ENCODE measurements at regions not wholly inside any gene's neighbourhood (a gene's known extent, or its start where the extent isn't known, plus 50 kb on each side); places are given as distances from the start of the nearest gene placed in this dataset.
"Not testable (repeated sequence)": the region's sequence is repeated elsewhere in the genome, so short reads cannot be mapped to it uniquely, and the experiment has no call there.

DNA sequence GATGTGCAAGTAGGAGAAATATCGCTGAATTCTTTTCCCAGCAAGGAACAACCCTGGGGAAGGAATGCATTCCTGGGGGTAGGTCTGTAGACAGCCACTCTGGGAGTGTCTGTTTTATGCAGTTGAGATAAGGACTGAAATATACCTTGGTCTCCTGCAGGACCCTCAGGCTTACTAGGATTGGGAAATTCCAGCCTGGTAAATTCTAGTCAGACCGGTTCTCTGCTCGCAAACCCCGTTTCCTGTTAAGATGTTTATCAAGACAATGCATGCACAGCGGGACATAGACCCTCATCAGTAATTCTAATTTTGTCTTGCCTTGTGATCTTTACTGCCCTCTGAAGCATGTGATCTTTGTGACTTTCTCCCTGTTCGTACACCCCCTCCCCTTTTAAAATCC is 839.0 kb downstream of the REEP3 start:
- DNase-seq = not testable (repeated sequence)

DNA sequence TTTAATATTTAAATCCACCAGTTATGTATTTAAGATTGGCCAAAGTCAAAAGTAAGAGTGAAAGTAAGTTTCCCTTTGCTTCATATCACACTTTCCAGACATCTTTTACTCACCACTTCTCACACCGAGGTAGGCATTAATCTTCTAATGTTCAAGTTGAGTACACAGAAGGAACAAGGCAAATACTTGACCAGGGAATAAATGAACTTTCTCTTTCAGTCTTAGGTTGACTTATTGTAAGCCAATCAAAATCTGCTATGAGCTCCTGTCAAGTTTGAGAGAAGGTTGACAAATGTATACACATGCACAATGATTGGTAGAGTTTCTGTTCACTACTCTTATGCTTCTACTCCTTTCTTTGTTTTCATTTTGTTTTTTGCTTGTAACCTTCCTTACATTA is 842.5 kb downstream of the REEP3 start:
- DNase-seq = no peak

DNA sequence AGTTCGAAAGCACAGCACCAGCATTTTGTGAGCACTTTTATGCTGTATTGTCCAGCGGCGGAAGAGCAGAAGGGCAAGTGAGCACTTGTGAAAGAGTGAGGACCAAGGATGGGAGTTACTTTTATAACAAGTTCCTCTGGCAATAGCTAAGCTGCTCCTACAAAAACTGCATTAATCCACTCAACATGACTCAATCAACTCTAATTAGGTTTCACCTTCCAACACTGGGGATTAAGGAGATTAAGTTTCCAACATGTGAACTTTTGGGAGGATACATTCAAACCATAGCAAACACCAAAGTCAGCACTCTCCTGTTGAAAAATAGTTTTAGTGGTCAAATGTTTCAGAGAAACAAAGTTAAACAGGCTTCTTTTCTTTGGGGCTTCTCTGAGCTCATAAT is 844.5 kb downstream of the REEP3 start:
- no peak for DNase-seq

DNA sequence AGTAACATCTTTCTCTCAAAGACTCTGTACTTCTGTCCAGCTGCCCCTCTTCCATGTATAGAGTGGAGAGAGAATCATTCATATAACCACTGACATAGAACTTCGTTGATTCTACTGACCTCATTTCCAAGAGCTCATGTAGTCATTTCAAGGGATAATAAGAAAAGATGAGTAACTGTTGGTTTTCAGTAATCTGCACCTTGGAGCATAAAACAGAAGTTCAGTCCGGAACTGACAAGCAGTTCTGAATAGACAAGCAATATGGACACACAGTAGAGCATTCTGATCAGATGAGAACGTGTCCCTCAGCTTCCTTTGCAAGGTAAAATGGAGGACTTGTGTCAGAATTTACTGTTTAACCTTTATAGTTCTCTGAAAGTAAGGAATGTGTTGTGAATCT is 847.1 kb downstream of the REEP3 start:
- no peak for DNase-seq

DNA sequence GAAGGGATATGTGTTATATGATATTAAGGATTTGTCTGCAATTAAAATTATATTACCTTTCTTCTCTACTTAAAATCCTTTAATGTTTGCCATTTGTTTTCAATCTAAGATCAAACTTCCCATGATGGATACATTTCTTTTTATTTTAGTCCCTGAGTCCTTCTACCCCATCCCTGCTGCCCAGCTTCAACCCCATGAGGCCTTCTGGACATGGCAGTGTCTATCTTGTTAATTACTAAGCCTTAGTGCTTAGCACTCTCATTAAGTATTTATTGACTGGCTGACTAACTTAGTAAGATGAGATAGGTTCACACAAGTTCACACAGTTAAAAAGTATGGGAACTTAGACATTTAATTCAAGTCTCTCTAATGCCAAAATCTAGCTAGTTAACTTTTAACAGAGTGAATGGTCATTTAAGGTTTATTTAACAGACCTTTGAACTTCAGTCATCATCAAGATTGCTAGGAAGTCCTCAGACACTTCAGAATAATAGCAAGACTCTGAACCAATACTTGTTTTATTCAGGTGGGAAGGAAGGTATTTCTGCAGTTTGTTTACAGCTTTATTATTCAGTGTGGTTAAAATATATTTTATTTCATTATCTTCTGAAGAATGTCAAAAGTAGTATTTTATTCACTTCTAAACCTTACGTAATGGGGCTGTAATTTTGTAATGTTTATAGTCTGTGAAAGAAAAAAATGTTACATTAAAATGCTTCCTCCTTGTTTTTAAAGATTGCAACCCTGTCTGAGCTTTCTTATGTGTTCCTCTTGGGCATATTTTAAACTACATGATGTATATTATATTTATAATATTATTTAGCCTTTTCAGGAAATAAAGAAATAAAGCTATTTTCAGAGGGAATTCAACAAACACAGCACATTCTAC is 848.9 kb downstream of the REEP3 start:
- DNase-seq = no peak

DNA sequence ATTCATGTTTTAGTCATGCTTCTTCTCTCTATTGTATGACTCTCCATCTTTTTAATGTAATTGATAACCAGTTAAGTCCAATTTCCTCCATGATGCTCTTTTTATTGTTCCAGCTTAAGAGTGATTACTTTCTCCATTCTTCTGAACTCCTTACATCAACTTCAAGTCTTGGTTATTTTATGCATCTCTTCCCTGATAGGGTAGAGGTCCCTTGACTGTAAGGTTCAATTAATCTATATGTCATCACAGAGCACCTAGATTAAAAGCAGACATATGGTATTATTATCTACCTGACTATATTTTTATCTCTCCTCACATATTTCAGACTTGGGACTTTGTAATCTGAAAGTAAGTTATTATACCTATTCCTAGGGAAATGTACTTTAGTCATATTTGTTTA is 853.1 kb downstream of the REEP3 start:
- DNase-seq = no peak

DNA sequence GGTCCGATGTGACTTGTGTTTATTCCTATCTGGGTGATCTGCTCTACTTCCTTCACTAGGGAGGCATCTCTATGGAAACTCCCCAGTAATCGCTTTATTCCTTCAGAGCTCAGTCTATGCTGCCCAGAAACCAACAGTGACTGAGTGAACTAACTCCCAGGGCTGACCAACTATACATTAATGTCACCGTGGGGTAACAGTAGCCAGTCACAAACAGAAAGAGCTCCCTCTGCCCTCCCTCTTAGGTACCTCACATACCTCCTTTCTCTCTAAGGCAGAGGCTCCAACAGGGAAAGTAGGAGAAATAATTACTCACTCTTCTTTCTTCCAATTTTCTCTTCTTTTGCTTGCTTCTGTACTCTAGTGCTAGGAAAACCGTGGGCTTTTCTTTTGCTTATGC is 855.0 kb downstream of the REEP3 start:
- no peak for DNase-seq

DNA sequence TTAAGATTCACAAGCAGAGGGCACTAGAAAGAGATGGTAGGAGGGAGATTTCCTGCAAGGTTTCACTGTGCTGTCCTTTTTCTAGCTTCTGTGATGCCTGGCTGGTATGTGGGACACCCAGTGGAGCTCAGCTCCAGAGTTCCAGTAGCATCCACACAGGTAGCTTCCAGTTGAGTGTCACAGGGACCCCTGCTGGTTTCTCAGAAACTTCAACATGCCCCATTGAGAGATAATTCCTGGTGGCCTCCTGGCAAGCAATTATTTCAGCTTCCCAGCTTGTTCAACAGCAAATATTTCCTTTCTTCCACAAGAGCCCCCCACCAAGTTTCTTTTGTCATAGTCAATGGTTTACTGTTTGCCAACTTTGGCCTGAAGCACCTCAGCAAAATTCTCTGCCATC is 858.7 kb downstream of the REEP3 start:
- no peak for DNase-seq

DNA sequence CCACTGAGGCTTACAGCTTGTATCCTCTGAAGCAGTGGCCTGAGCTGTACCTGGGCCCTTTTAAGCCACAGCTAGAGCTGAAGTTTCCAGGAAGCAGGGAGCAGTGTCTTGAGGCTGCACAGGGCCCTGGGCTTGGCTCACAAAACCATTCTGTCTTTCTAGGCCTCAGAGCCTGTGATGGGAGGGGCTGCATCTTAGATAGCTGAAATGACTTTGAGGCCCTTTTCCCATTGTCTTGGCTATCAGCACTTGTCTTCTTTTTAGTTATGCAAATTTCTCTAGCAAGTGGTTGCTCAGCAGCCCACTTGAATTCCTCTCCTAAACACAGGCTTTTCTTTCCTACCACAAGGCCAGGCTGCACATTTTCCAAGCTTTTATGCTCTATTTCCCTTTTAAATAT is 864.2 kb downstream of the REEP3 start:
- DNase-seq = no peak

DNA sequence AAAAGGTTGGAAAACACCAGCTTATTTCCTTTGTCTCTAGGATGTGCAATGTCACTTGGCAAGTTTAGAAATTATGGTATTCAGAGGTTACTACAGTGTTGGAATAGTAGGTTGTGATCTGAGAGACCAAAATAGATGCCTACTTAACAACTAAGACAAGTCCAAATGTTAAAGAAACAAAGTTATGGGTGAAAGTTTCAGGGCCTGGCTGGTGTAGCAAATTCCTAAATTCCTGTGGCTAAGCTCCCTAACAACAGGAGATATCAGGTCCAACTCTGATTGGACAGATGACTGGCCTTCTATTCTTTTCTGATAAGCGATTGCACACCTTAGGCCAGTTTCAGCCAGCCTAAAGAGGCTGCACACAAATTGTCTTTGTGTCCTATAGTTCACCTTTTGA is 873.5 kb downstream of the REEP3 start:
- DNase-seq = no peak

DNA sequence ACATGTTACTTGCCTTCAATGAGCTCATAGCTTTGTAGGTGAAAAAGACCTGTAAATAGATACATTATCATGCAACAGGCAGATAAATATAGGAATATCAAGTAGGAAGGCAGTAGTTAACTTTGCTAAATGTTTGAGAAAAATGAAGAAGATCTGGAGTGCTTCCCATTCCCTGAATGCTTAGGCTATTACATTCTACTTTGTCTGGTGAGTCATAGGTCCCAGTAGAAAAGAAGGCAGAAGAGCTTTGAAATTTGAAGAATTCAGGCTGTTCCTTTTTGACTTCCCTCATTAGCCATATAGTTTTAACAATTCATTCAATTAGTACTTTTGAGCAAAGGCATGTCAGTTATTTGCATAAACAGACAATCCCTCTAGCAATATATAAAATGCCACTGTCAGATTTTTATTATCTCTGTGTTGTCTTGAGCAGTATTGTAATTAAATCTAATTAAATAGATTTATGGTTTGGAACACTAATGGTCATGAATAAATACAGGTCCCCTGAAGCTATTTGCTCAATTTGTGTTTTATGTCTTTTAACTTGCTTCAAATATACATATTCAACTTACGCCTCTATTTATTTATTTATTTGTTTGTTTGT is 875.0 kb downstream of the REEP3 start:
- DNase-seq = no peak

DNA sequence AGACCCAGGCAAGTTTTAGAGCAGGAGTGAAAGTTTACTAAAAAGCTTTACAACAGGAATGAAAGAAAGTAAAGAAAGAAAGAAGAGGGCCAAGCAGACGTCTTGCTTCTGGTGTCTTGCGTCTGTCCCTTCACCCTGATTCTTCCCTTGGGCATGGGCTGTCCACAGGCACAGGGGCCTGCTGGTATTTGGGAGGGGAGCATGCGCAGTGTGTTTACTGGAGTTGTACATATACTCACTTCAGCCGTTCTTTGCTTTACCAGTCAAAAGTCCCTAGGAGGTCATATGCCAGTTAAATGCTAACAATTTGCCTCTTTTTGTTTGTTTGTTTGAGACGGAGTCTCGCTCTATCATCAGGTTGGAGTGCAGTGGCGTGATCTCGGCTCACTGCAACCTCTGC is 875.9 kb downstream of the REEP3 start:
- DNase-seq = no peak

DNA sequence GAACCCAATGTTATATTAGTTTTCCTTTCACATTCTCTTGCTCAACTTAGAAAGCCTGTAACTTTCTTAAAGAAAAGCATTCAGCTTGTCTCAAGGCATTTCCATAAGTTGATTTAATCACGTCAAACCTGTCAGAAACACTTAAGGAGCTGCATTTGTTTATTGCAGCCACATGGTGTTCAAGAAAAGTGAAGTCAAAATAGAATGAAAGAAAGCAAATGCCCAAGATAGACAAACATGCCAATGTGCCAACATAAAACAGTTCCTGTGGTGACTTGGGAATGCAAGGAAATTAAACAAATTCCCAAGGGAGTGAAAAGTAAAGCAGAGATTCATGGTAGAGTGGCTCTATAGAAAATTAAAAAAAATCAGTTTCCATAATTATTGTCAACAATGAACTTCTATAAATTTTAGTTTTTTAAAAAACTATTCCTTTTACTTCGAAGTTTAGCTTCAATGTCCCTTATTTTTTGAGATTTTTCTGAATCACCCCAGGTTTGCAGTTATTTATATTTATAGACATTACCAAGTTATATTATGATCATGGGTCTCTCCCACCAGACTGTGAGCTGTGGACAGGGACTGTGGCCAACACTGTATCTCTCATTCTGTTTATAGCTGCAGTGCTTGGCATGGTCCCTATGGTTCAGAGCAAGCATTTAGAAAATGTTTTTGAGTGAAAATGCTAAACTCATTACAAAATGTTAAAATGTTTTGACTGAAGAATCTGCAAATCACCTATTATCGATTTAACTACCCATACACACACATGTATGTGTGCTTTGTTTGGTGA is 887.4 kb downstream of the REEP3 start:
- no peak for DNase-seq

DNA sequence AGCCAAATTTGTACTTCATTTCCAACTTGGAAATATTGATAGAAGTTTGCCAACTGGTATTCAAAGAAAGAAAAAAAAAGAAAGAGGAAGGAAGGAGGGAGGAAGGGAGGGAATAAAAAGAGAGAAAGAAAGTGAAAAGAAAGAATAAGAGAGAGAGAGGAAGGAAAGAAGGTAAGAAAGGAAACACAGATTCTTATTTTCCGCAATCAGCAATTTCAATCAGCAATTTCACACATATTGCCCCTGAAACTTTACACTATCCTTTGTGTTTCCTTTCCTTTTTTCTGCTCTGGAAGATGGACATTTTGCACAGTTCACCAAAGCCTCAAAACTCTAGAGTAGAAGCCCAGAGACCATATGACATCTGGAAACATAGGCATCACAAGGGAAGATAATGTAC is 888.1 kb downstream of the REEP3 start:
- no peak for DNase-seq

DNA sequence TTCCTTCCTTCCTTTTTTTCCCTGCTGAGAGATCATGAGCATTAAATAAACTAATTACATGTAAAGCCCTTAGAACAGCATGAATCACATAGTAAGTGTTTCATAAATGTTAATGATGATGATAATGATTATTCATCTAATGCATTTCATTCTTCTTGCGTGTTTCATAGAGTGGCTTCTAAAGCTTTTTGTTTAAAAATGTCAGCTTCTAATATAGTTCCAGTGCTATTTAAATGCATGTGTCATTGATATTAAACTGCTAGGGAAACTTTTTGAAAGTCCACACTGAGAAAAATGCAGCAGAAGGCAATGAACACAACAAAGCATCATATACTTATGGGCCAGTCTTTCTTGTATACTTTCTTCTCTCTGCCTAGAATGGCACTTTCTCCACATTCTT is 894.8 kb downstream of the REEP3 start:
- DNase-seq = no peak

DNA sequence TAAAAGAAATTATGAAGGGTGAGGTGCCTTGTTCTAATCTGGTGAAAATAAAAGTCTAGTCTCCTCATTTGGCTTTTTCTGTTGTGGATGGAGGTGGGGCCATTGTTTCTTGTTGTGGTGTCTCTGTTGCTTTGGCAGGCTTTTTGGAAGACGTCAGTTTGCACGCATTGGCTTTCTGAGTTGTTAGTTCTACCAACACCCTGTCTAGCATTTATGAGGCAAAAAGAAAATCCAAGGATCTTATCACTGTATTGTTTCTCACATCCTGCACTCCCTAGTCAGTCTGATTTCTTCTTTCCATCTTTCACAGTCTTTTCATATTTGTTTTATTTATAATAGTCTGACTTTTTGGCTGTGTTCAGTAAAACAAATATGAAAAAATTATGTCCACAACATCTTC is 898.3 kb downstream of the REEP3 start:
- no peak for DNase-seq

DNA sequence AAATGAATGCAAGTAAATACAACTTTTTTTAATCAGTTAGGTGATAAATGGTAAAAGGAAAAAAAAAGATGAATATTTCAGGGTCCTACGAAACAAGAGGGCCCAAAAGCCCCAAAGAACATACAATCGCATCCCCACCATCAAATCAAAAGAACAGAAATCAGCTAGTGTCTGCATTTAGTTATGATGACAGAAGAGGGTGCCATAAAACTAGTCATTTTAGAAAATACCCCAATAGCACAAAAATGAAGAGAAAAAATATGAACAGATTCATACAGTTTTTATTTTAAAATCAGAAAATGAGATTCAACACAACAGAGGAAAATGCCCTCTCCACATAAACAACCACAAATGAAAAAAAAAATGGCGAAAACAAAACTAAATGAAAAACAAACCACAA is 905.5 kb downstream of the REEP3 start:
- no peak for DNase-seq

DNA sequence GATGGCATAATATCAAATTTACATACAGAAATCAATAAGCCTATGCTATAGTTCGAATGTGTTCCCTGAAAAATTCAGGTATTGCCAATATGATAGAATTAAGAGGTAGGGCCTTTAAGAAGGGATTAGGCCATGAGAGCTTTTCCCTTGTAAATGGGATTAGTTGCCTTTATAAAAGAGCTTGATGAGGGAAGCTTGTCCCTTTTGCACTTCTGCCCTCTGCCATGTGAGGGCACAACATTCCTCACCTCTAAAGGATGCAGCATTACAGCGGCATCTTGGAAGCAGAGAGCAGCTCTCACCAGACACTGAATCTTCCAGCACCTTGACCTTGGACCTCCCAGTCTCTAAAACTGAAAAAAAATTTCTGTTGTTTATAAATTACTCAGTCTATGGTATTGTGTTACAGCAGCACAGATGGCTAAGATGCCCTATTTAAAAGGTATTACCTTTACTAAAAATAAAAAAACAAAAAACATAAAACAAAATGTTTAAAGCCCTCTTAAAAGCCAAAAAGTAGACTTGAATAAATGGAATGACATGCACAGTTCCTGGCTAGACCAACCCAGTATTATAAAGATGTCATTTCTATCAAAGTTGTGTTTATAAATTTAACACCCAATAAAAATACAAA is 909.6 kb downstream of the REEP3 start:
- DNase-seq = no peak

DNA sequence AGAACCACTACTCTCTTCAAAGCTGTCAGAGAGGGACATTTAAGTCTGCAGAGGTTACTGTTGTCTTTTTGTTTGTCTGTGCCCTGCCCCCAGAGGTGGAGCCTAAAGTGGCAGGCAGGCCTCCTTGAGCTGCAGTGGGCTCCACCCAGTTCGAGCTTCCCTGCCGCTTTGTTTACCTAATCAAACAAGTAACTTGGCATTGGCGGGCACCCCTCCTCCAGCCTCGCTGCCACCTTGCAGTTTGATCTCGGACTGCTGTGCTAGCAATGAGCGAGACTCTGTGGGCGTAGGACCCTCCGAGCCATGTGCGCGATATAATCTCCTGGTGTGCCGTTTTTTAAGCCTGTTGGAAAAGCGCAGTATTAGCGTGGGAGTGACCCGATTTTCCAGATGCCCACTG is 920.7 kb downstream of the REEP3 start:
- DNase-seq = not testable (repeated sequence)

DNA sequence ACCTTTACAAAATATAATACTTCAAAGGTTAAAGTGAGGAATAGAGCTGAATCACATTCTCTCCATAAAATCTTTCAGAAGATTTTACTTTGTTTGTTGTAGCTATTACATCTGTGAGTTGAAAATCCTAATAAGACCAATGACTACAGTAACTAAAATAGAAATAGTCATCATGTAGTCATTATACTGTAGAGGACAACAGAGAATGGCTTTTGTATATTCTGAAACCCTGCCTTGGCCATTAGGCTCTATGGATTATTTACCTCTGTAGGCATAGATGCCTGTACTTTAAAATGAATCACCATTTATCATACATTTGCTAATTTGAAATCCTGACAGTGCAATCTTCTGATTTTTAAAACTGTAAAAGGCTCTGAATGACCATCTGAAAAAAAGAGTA is 923.0 kb downstream of the REEP3 start:
- no peak for DNase-seq

DNA sequence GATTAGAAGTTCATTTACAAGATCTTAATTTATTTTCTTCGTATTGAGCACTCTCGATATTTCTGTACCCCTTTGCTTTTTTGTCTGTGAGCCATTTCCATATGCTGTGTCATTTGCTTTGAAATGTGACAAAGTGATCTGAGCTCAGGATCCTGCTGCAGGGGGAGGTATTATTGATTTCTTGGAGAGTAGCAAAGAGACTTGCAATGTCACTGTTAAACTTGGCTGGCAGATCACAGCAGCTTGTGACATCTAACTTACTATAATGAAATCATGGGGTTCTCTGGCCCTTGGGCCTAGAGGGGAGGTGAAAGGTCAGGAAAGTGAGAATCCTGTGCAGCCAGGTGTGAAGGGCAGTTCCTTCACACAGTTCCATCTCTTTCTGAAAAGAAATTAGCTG is 923.4 kb downstream of the REEP3 start:
- no peak for DNase-seq

DNA sequence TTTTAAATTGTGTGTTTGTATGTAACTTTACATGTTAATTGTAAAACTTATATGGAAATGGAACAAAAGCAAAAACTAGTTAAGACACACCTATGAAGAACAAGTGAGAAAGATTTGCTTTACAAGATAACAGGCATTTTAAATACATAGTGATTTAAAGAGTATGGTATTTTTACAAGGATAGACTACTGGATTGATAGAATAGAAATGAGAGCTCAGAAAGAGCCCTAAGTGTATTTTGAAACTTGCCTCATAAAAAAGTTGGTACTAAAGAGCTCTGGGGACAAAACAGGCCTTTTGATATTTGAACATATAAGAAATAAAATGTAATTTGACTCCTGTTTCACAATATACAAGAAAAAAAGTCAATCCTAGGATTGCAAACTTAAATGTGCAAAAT is 928.4 kb downstream of the REEP3 start:
- no peak for DNase-seq

DNA sequence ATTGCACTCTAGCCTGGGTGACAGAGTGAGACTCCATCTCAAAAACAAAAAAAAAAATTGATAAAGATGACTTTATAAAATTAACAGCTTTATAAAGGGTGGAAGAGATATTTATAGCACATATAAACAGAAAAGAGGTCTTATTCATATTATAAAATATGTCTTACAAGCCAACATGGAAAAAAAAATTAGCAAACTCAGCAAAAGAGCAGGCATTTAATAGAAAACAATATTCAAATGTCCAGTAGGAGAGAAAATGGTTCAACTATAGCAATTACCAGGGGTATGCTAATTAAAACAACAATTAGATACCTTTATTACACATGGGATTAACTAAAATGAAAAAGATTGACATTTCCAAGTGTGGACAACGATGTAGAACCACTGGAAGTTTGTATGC is 929.1 kb downstream of the REEP3 start:
- DNase-seq = no peak

DNA sequence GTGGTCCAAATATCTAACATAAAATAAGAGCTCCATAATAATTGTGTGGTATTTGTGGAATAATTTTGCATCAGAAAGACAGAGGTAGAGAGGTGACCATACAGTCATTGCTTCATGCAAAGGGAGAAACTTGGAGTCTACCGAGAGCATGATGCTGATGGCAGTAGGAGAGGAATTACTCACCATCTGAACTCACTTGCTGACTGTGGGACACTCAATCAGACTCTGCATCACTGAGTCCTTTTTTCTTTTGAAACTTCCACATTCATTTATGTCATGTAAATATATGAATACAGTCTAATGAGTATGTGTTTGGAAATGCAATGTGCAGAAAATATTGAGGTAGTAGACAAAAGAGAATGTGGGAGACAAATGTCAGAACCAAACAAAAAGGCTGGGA is 933.8 kb downstream of the REEP3 start:
- no peak for DNase-seq
